ENCODE measurements at regions not wholly inside any gene's neighbourhood (a gene's known extent, or its start where the extent isn't known, plus 50 kb on each side); places are given as distances from the start of the nearest gene placed in this dataset.

DNA sequence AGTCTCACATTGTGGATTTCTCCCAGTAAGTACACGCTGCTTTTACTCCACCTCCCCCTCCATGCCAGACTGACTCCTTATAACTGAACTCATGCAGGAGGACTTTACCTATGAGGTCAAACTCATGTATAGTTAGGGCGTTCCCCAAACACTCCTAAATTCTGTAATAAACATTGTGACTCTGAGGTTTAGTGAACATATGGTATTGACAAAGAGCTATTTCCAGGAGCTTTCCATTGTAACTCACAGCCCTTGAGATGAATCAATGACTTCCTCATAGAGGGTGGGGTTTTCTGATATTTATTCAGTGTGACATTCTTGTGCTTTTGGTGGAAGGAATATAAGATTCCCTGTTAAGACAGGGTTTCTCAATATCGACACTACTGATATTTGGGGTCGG is 337.4 kb upstream of the SLC14A2 start:
- no peak for TF ChIP-seq ZFX (IDR thresholded peaks at IDR 0.05; ENCODE audit: borderline replicate concordance)
- TF ChIP-seq, protein P1, sequence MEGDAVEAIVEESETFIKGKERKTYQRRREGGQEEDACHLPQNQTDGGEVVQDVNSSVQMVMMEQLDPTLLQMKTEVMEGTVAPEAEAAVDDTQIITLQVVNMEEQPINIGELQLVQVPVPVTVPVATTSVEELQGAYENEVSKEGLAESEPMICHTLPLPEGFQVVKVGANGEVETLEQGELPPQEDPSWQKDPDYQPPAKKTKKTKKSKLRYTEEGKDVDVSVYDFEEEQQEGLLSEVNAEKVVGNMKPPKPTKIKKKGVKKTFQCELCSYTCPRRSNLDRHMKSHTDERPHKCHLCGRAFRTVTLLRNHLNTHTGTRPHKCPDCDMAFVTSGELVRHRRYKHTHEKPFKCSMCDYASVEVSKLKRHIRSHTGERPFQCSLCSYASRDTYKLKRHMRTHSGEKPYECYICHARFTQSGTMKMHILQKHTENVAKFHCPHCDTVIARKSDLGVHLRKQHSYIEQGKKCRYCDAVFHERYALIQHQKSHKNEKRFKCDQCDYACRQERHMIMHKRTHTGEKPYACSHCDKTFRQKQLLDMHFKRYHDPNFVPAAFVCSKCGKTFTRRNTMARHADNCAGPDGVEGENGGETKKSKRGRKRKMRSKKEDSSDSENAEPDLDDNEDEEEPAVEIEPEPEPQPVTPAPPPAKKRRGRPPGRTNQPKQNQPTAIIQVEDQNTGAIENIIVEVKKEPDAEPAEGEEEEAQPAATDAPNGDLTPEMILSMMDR (IDR thresholded peaks at IDR 0.05) = no peak
- H3K27ac ChIP-seq = no peak overlapping the region

DNA sequence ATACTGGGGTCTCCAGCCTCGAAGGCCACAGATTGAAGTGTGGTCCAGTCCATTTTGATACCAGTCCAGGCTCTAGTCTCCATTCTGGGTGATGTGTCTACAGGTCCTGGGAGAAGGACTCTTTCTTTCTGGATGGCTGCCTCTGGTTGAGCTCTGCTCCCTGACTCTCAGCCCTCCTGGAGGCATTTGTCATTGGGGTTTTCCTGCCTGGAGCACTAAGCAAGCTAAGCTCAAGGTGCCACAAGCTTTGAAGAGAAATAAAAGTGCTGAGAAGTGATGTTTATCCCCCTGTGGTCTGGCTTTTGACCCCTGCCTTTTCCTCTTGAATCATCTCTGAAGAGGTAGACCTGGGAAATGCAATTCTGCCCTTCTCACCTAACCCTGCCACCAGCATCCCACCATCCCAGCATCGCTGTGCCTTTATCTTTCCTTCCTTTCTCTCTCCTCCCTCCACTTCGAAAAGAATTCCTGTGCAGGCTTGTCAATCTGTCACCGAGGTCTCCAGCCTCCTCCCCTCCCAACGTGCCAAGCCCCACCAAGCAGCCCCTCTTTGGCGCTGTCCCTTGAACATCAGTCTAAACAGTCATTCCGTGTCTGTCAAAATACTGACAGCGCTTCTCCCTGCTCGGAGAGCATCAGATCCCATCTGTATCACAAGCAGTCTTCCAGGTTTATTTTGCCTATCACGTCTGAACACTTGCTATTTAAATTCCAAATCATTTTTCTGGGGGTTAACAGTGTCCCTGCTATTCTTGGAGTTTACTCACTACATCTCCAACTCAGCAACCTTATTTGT is 334.6 kb upstream of the SLC14A2 start:
- no peak overlapping the region for H3K27ac ChIP-seq
- TF ChIP-seq, protein P1 (IDR thresholded peaks at IDR 0.05) = no peak
- TF ChIP-seq ZFX (IDR thresholded peaks at IDR 0.05; ENCODE audit: borderline replicate concordance) = no peak

DNA sequence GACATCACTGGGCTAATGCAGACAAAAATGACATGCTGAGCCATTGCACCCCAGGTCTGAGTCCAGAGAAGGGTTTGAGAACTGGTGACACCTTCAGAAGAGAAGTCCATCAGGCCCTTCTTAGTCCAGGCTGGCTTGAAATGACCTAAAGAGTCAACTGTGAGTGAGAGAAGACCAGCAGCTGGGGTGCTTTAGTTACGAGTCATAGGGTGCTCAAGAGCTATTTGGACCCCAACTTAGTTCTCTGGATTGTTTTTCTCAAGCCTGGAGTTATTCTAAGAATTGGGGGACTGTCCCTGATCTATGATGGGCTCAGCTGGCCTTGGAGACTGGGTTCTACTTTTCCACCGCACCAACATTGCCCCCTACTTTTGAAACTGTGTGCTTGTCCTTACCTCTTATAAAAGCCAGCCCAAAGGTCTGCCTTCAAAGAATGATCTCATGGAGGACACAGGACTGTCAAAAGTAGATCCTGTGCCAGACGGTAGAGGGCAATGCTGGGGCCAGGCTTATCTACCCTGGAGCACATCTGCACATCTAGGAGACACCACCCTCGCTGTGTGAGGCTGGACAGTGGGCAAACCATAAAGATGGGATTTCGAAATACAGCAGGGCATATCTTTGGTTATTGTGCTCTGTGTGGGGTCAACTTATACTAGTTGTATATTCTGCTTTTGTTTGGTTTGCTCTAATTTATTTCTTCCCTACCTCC is 333.0 kb upstream of the SLC14A2 start:
- TF ChIP-seq, protein P1 (IDR thresholded peaks at IDR 0.05) = no peak
- TF ChIP-seq ZFX (IDR thresholded peaks at IDR 0.05; ENCODE audit: borderline replicate concordance) = no peak
- H3K27ac ChIP-seq = no peak overlapping the region

DNA sequence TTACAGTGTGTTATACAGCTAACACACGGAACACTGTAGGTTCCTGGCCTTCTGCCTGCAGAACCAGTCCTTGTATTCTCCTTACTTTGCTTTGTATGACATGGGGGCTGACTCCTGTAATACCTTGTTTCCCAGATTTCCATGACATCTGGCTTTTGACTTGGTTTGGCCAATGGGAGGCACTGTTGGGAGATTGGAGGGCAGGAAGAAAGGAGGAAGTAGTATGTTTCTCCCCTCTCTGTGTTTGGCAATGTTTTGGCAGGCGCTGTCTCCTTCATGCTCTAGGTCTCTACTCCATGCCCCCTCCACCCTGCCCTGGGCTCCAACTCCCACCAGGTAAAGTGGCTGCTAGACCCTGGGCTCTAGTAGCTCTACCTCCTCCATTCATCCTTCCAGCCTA is 331.1 kb upstream of the SLC14A2 start:
- TF ChIP-seq, protein P1 (IDR thresholded peaks at IDR 0.05) = peak; percentile 22; the same call in 1 of the 2 replicates
- no peak for TF ChIP-seq ZFX (IDR thresholded peaks at IDR 0.05; ENCODE audit: borderline replicate concordance)
- no peak overlapping the region for H3K27ac ChIP-seq

DNA sequence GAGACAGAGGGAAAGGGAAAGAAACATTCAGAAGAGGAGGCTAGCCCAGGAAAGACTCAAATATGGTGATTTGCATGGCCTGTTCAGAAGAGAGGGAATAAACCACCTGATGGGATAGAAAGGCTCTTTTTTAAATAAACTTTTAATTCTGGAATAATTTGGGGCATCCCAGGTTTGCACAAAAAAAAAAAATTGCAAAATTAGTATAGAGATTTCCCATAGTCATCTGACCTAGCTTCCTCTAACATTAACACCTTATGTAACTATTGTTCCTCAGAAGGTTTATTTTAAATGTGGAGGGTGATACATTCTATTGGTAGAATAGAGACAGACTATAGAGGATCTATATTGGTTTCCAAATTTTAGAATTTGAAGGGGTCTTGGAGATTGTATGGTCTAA is 330.4 kb upstream of the SLC14A2 start:
- TF ChIP-seq ZFX (IDR thresholded peaks at IDR 0.05; ENCODE audit: borderline replicate concordance) = no peak
- no peak overlapping the region for H3K27ac ChIP-seq

DNA sequence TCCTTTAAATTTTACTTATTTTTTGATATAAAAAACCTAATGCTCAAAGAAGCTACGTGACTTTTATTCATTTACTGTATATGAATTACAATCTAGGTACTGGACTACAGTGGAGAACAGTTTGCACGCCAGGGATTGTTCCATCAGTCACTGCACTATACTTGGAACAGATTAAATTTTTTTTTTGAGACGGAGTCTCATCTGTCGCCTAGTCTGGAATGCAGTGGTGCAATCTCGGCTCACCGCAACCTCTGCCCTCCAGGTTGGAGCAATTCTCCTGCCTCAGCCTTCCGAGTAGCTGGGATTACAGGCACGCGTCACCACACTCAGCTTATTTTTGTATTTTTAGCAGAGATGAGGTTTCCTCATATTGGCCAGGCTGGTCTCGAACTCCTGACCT is 330.0 kb upstream of the SLC14A2 start:
- TF ChIP-seq ZFX (IDR thresholded peaks at IDR 0.05; ENCODE audit: borderline replicate concordance) = no peak
- TF ChIP-seq, protein P1 (IDR thresholded peaks at IDR 0.05) = no peak
- no peak overlapping the region for H3K27ac ChIP-seq

DNA sequence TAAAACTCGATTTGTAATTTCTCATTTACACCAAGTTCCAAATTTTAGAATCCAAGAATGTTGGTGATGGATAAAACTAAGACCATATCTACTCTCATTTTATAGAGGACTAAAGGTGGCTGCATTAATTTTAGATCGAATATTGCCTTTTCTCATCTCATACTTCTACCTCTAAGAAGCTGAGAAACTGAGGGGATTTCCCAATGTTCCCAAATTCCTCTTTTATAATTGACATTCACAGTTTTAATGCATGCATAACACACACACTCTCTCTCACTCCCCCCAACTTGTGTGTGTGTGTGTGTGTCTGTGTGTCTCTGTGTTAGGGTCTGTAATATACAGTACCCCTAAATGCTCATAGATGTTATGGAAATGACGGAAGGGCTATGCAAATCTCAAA is 328.8 kb upstream of the SLC14A2 start:
- TF ChIP-seq, protein P1 (IDR thresholded peaks at IDR 0.05) = no peak
- no peak for TF ChIP-seq ZFX (IDR thresholded peaks at IDR 0.05; ENCODE audit: borderline replicate concordance)
- no peak overlapping the region for H3K27ac ChIP-seq

All from 22Rv1 (cell line).